Aorta (tissue), 5 donors: ENCODE measurements at regions not wholly inside any gene's neighbourhood (a gene's known extent, or its start where the extent isn't known, plus 50 kb on each side); places are given as distances from the start of the nearest gene placed in this dataset.

ENCODE experiments used
- ATAC-seq: fragments of 200-7000 bp; cut with Tn5 transposase; one replicate; pipeline ENCODE4 v1.9.1; 2022; ENCODE audit warnings: moderate library complexity; ENCODE audit not compliant: low FRiP score
- DNase-seq, 2 donors: peaks; one replicate each; pipeline ENCODE4 v3.0.0-alpha.2; 2020
- H3K27ac ChIP-seq, 2 donors: one replicate each; pipeline ENCODE4 v1.5.1; 2013; ENCODE audit warnings: low read length in 2 of 2, mild to moderate bottlenecking in 2 of 2, moderate library complexity in 2 of 2, control low read depth in 1 of 2, inconsistent platforms in 1 of 2, low read depth in 1 of 2
- H3K27me3 ChIP-seq, 2 donors: one replicate each; pipeline ENCODE4 v1.6.1; 2013; ENCODE audit warnings: control low read depth in 1 of 2, low read length in 1 of 2, mild to moderate bottlenecking in 1 of 2, moderate library complexity in 1 of 2; ENCODE audit not compliant: insufficient read depth in 2 of 2, control insufficient read depth in 1 of 2
- H3K36me3 ChIP-seq, 2 donors: one replicate each; pipeline ENCODE4 v1.6.1; 2013; ENCODE audit warnings: control low read depth in 1 of 2, low read length in 1 of 2, mild to moderate bottlenecking in 1 of 2; ENCODE audit not compliant: insufficient read depth in 2 of 2, control insufficient read depth in 1 of 2
- H3K4me1 ChIP-seq, 2 donors: one replicate each; pipeline ENCODE4 v1.6.1; 2013; ENCODE audit warnings: low read length in 2 of 2, control low read depth in 1 of 2, mild to moderate bottlenecking in 1 of 2, moderate library complexity in 1 of 2; ENCODE audit not compliant: insufficient read depth in 2 of 2, control insufficient read depth in 1 of 2
- H3K4me3 ChIP-seq, 2 donors: one replicate each; pipeline ENCODE4 v1.5.1; 2013; ENCODE audit warnings: low read length in 2 of 2, control low read depth in 1 of 2, mild to moderate bottlenecking in 1 of 2
- H3K9me3 ChIP-seq: one replicate; pipeline ENCODE4 v1.6.1; 2013; ENCODE audit warnings: mild to moderate bottlenecking, low read length; ENCODE audit not compliant: control insufficient read depth
- WGBS, 2 donors: extraction: QIAGEN DNeasy Blood & Tissue Kit; methylation state at CpG; one replicate each; pipeline ENCODE4 v1.1.7; 2013; 5-methylcytosine and 5-hydroxymethylcytosine counted together
- intact Hi-C, 2 donors: fragments of 100-400 bp; cut with DNase I; formaldehyde crosslinking; loops; one replicate each; pipeline versions ENCODE4 v1.14.2 to v1.15.0; 2022
- donor health status: healthy with polysubstance abuse.
- donor health status: Bipolar disorder and iron deficiency.
- donor health status: DM: no; HTN: no; CAD: no.
- donor health status: DM: no; HTN: no; CAD: no.
- donor health status: DM: yes; HTN: yes; CAD: no.

DNA sequence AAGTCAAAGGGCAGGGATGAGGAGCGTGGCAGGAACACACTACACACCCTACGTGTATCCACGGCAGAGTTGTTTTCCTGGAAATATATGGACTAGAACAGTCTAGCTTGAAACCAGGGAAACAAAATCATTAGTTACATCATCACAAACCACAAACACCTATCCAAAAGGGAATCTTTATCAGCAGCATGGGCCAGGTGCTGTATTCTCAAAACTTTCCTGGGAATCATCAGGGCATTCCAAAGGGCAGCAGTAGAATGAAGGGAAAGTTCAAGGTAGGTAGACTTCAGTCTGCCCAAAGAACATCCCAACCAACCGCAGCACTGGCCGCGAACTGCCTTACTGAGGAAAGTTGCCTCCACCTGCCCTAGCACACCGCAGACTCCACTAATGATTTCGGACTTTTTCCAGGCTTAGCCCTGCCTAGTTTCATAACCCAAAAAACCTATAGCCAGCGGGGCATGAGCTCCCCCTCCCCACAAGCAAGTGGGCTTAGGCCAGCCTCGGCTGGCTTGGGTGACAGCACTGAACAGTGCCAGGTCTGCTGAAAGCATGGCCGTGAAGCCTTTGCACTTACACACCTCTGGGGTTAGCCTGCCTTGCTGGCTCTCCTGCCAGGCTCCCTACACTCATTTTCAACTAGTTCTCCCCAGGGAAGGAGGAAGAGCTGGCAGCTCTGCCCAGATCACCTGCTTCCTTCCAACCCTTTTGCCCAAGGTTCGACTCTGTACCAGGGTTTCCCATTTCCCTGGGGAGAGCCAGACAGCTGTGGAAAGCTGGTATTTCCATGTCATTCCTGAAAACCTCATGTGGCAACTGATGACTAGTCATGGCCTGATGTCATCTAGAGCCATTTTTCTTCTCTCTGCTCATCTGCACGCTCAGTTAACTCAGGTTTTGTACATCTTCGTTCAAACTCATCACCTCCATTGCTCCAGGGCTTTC, 77.3 kb upstream of the UBAC2 start:
- intact Hi-C loops = loop anchor here in 1 of 2 donors (2.0 kb wide), 1 partner anchor 35 kb away; no protein-coding TSS in a partner anchor
- Histone ChIP-seq H3K9me3 (no peaks in the 10 kb centered on the region), H3K4me3 (no peak overlapping the region), H3K36me3 (no peaks in the 10 kb centered on the region), H3K27ac (no peak overlapping the region), H3K27me3 (no peaks in the 10 kb centered on the region), H3K4me1 (no peaks in the 10 kb centered on the region)
- no peak for ATAC-seq
- WGBS, 2 donors = 84 to 87% methylated on average over 14 of the region's 14 CpGs
- no peak for DNase-seq

- Histone ChIP-seq H3K4me3 (no peak overlapping the region), H3K9me3 (no peaks in the 10 kb centered on the region), H3K4me1 (no peaks in the 10 kb centered on the region), H3K27ac (no peak overlapping the region), H3K27me3 (no peaks in the 10 kb centered on the region), H3K36me3 (no peaks in the 10 kb centered on the region)
- WGBS, 2 donors = 72 to 93% methylated on average over 1 of the region's 1 CpG
- intact Hi-C loops = loop anchor here in 1 of 2 donors (2.0 kb wide), 1 partner anchor 35 kb away; no protein-coding TSS in a partner anchor
- DNase-seq = no peak
- ATAC-seq = no peak
These were observed 76.6 kb upstream of the UBAC2 start for GRCh38 chr13:99124046-99124400.

- no peak for DNase-seq
- no peak for ATAC-seq
- no peaks in the 10 kb centered on the region for H3K9me3 ChIP-seq
- peak overlapping the region in 1 of 2 donors; percentile 45 for H3K27ac ChIP-seq
- intact Hi-C loops = loop anchor here in 1 of 2 donors (2.0 kb wide), 1 partner anchor 36 kb away; no protein-coding TSS in a partner anchor
- H3K36me3 ChIP-seq = no peaks in the 10 kb centered on the region
- H3K4me1 ChIP-seq = no peaks in the 10 kb centered on the region
- no peak overlapping the region for H3K4me3 ChIP-seq
- H3K27me3 ChIP-seq = no peaks in the 10 kb centered on the region
- 7 to 30% methylated on average over 9 of the region's 9 CpGs for WGBS, 2 donors
These were observed 75.8 kb upstream of the UBAC2 start for GRCh38 chr13:99124794-99125316.

DNA sequence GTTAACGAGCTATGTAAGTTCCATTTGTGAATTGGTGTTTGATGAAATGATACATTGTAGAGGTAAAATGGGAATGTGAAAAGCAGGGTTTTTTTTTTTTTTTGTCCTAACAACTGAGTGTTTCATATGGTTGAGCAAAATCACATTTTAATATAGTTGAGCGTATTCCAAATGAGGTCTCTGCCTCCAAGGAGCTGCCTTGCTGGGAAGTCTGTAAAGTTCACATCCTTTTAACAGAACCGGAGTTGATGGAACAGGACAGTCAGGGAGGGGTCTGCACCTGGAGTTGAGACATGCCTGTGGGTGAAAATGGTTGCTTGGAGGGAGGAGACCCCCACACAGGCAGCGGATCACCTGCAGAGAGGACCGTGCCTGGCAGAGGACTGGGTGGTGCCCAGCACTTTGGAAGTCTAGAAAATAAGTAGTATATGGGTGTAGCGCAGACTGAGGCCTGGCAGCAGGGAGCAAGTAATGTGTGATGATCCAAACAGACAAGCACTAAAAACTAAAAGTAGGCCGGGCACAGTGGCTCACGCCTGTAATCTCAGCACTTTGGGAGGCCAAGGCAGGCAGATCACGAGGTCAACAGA, 75.2 kb upstream of the UBAC2 start:
- H3K9me3 ChIP-seq = no peaks in the 10 kb centered on the region
- DNase-seq = no peak
- H3K4me1 ChIP-seq = no peaks in the 10 kb centered on the region
- intact Hi-C loops = loop anchor here in 1 of 2 donors (2.0 kb wide), 1 partner anchor 37 kb away; no protein-coding TSS in a partner anchor
- H3K4me3 ChIP-seq = no peak overlapping the region
- H3K36me3 ChIP-seq = no peaks in the 10 kb centered on the region
- H3K27me3 ChIP-seq = no peaks in the 10 kb centered on the region
- 75 to 84% methylated on average over 9 of the region's 9 CpGs for WGBS, 2 donors
- peak overlapping the region in 1 of 2 donors; percentile 21 for H3K27ac ChIP-seq
- ATAC-seq = no peak

DNA sequence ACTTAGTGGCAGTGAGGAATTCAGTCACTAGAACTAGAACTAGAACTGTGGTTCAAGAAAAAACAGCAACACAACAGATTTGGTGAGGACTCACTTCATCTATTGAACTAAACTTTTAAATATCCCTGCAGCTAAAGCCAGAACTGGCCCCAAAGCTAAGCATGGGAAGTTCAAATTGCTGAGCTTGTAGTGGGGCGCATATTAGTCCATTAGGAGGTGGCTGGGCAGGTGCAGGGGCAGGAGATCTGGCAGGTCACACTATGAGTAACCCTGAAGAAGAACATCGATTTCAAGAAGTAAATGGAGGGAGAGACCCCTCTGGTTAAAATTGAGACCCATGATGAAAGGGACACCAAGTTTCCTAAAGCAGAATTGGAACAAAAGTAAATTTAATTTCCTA, 73.8 kb upstream of the UBAC2 start:
- Histone ChIP-seq H3K36me3 (no peaks in the 10 kb centered on the region), H3K4me3 (no peak overlapping the region), H3K9me3 (no peaks in the 10 kb centered on the region), H3K27me3 (no peaks in the 10 kb centered on the region), H3K4me1 (no peaks in the 10 kb centered on the region), H3K27ac (no peak overlapping the region)
- intact Hi-C loops = no loop called here
- ATAC-seq (no peak), DNase-seq (no peak)
- WGBS, 2 donors = 45 to 65% methylated on average over 2 of the region's 2 CpGs

GRCh38 chr13:99129050-99129449, 71.6 kb upstream of the UBAC2 start:
- ATAC-seq = no peak
- WGBS, 2 donors = 59 to 78% methylated on average over 2 of the region's 2 CpGs

GRCh38 chr13:99129951-99130350, 70.7 kb upstream of the UBAC2 start:
- 93 to 96% methylated on average over 7 of the region's 7 CpGs for WGBS, 2 donors
- no peaks in the 10 kb centered on the region for H3K27me3 ChIP-seq
- H3K27ac ChIP-seq = no peak overlapping the region
- DNase-seq (no peak), ATAC-seq (no peak)
- intact Hi-C loops = no loop called here
- no peak overlapping the region for H3K4me3 ChIP-seq
- H3K4me1 ChIP-seq = no peaks in the 10 kb centered on the region
- H3K9me3 ChIP-seq = no peaks in the 10 kb centered on the region
- H3K36me3 ChIP-seq = no peaks in the 10 kb centered on the region

More at GRCh38 chr13:99129050-99129449, 71.6 kb upstream of the UBAC2 start:
- intact Hi-C loops = no loop called here
- H3K9me3 ChIP-seq = no peaks in the 10 kb centered on the region
- no peak overlapping the region for H3K4me3 ChIP-seq
- no peaks in the 10 kb centered on the region for H3K27me3 ChIP-seq
- no peaks in the 10 kb centered on the region for H3K36me3 ChIP-seq
- no peak for DNase-seq
- H3K4me1 ChIP-seq = no peaks in the 10 kb centered on the region
- no peak overlapping the region for H3K27ac ChIP-seq

DNA sequence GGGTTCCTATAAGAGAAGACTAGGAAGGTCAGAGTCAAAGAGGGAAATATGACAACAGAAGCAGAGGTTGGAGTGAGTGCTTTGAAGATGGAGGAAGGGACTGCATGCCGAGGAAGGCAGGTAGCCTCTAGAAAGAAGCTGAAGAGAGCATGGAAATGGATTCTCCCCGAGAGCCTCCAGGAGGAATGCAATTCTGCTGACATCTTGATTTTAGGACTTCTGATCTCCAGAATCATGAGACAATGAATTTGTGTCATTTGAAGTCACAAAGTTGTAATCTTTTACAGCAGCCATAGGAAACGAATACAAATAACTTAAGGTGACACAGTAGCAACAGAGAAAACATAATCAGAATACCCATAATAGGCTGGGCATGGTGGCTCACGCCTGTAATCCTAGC, 69.2 kb upstream of the UBAC2 start:
- Histone ChIP-seq H3K36me3 (no peaks in the 10 kb centered on the region), H3K27ac (no peak overlapping the region), H3K4me1 (no peaks in the 10 kb centered on the region), H3K4me3 (no peak overlapping the region), H3K9me3 (no peaks in the 10 kb centered on the region), H3K27me3 (no peaks in the 10 kb centered on the region)
- ATAC-seq (no peak), DNase-seq (no peak)
- intact Hi-C loops = no loop called here
- WGBS, 2 donors = 91 to 95% methylated on average over 4 of the region's 4 CpGs
